Panc1 (cell line): ENCODE measurements at regions not wholly inside any gene's neighbourhood (a gene's known extent, or its start where the extent isn't known, plus 50 kb on each side); places are given as distances from the start of the nearest gene placed in this dataset.

Experiments
- CTCF ChIP-seq: fragments of 450-650 bp; IDR thresholded peaks from 2 replicates; pipeline ENCODE4 v1.5.1; 2017; ENCODE audit warnings: mild to moderate bottlenecking
- POLR2AphosphoS5 ChIP-seq: IDR thresholded peaks from 2 replicates; pipeline ENCODE4 v1.6.1; 2012; ENCODE audit warnings: mild to moderate bottlenecking, low read depth, low read length, moderate library complexity

- no peak for TF ChIP-seq POLR2AphosphoS5
- TF ChIP-seq CTCF, result no peak
Observed at GRCh38 chr5:72020161-72020983, 86.9 kb upstream of the MAP1B start.
